ENCODE measurements at regions not wholly inside any gene's neighbourhood (a gene's known extent, or its start where the extent isn't known, plus 50 kb on each side); places are given as distances from the start of the nearest gene placed in this dataset.

GRCh38 chr3:110738531-110738930 is 333.1 kb upstream of the NECTIN3 start (continued):
- no peak for TF ChIP-seq ZNF425 (CRISPR knock-in tag; conservative IDR thresholded peaks at IDR 0.05)
- TF ChIP-seq HMGXB4 (CRISPR knock-in tag; IDR thresholded peaks at IDR 0.05), result no peak
- no peak for TF ChIP-seq GABPB1 (CRISPR knock-in tag; IDR thresholded peaks at IDR 0.05)
- TF ChIP-seq ZNF532 (CRISPR knock-in tag; IDR thresholded peaks at IDR 0.05; ENCODE audit: borderline replicate concordance), result no peak
- no peak for TF ChIP-seq ZNF263 (CRISPR knock-in tag; IDR thresholded peaks at IDR 0.05; ENCODE audit: low read depth)
- no peak for TF ChIP-seq E2F5 (CRISPR knock-in tag; IDR thresholded peaks at IDR 0.05)
- TF ChIP-seq FOXJ3 (CRISPR knock-in tag; IDR thresholded peaks at IDR 0.05; ENCODE audit: borderline replicate concordance), result no peak
- no peak for TF ChIP-seq ARID4B (CRISPR knock-in tag; IDR thresholded peaks at IDR 0.05; ENCODE audit: borderline replicate concordance)

- POLR2A ChIA-PET, result no interaction called here
- no peak for TF ChIP-seq E2F1 (CRISPR knock-in tag; IDR thresholded peaks at IDR 0.05)
- no peak for TF ChIP-seq ZNF232 (CRISPR knock-in tag; IDR thresholded peaks at IDR 0.05)
- no peak for TF ChIP-seq PREB (CRISPR knock-in tag; IDR thresholded peaks at IDR 0.05; ENCODE audit: borderline replicate concordance)
- Mint-ChIP-seq H3K27ac (no peak overlapping the region), H3K9me3 (peaks cover 15% of the 10 kb centered on the region), H3K4me3 (no peak overlapping the region), H3K4me1 (peaks cover 11% of the 10 kb centered on the region), H3K27me3 (ENCODE audit: low read depth) (no peaks in the 10 kb centered on the region), H3K36me3 (no peaks in the 10 kb centered on the region)
- CTCF ChIA-PET, result no interaction called here
- no peak for ATAC-seq
- no peak for DNase-seq (ENCODE audit: low spot score)
Observed at GRCh38 chr3:110741891-110742290, 329.7 kb upstream of the NECTIN3 start.

All from WTC11 (cell line).